Mesenchymal stem cell (in vitro differentiated cells and primary cell): ENCODE measurements at regions not wholly inside any gene's neighbourhood (a gene's known extent, or its start where the extent isn't known, plus 50 kb on each side); places are given as distances from the start of the nearest gene placed in this dataset.

ENCODE experiments used
- DNase-seq: peaks from one replicate; pipeline ENCODE4 v3.0.0-alpha.2; 2013
- H2AFZ ChIP-seq: one replicate; pipeline ENCODE4 v1.6.1; 2013; ENCODE audit warnings: low read depth, mild to moderate bottlenecking, control low read depth, inconsistent platforms, low read length, moderate library complexity
- H2AK5ac ChIP-seq: 2 replicates; pipeline ENCODE4 v1.6.1; 2013; ENCODE audit warnings: low read length, moderate library complexity, mild to moderate bottlenecking, inconsistent platforms; ENCODE audit not compliant: severe bottlenecking
- H2BK120ac ChIP-seq: one replicate; pipeline ENCODE4 v1.6.1; 2013; ENCODE audit warnings: low read depth, mild to moderate bottlenecking, inconsistent platforms, low read length, moderate library complexity
- H2BK12ac ChIP-seq, 2 experiments: one replicate each; pipeline ENCODE4 v1.6.1; 2013; ENCODE audit warnings: inconsistent platforms in 2 of 2, low read length in 2 of 2, mild to moderate bottlenecking in 2 of 2, moderate library complexity in 2 of 2, control low read depth in 1 of 2
- H2BK15ac ChIP-seq: one replicate; pipeline ENCODE4 v1.6.1; 2013; ENCODE audit warnings: mild to moderate bottlenecking, low read depth, inconsistent platforms; ENCODE audit not compliant: poor library complexity, severe bottlenecking
- H2BK5ac ChIP-seq: 2 replicates; pipeline ENCODE4 v1.6.1; 2013; ENCODE audit warnings: low read depth, mild to moderate bottlenecking, low read length, control low read depth, inconsistent platforms; ENCODE audit not compliant: poor library complexity, severe bottlenecking
- H3K14ac ChIP-seq, 2 experiments: one replicate each; pipeline ENCODE4 v1.6.1; 2013; ENCODE audit warnings: inconsistent platforms in 2 of 2, low read length in 2 of 2, control low read depth in 1 of 2, mild to moderate bottlenecking in 1 of 2, moderate library complexity in 1 of 2
- H3K18ac ChIP-seq, 2 experiments: one replicate each; pipeline ENCODE4 v1.6.1; 2013; ENCODE audit warnings: inconsistent platforms in 2 of 2, low read length in 2 of 2, control low read depth in 1 of 2, low read depth in 1 of 2, mild to moderate bottlenecking in 1 of 2
- H3K23ac ChIP-seq, 2 experiments: one replicate each; pipeline ENCODE4 v1.6.1; 2013; ENCODE audit warnings: inconsistent platforms in 2 of 2, low read length in 2 of 2, mild to moderate bottlenecking in 2 of 2, moderate library complexity in 2 of 2, control low read depth in 1 of 2
- H3K27ac ChIP-seq: 2 replicates; pipeline ENCODE4 v1.5.1; 2013; ENCODE audit warnings: mild to moderate bottlenecking, moderate library complexity, low read length, control low read depth, inconsistent platforms; ENCODE audit not compliant: poor library complexity, severe bottlenecking
- H3K27me3 ChIP-seq, 2 experiments: 2 replicates each; pipeline versions ENCODE4 v1.6.1 to v1.7.0; 2013; ENCODE audit warnings: low read length in 2 of 2, mild to moderate bottlenecking in 2 of 2, moderate library complexity in 2 of 2, control low read depth in 1 of 2, inconsistent platforms in 1 of 2; ENCODE audit not compliant: control insufficient read depth in 1 of 2, insufficient read depth in 1 of 2
- H3K36me3 ChIP-seq, 2 experiments: 2 replicates each; pipeline versions ENCODE4 v1.6.1 to v1.7.0; 2013; ENCODE audit warnings: low read length in 2 of 2, control low read depth in 1 of 2, inconsistent platforms in 1 of 2, low read depth in 1 of 2, mild to moderate bottlenecking in 1 of 2; ENCODE audit not compliant: insufficient read depth in 2 of 2, control insufficient read depth in 1 of 2
- H3K4ac ChIP-seq, 2 experiments: one replicate each; pipeline ENCODE4 v1.6.1; 2013; ENCODE audit warnings: inconsistent platforms in 2 of 2, low read length in 2 of 2, mild to moderate bottlenecking in 2 of 2, moderate library complexity in 2 of 2, control low read depth in 1 of 2, low read depth in 1 of 2
- H3K4me1 ChIP-seq: 2 replicates; pipeline ENCODE4 v1.6.1; 2013; ENCODE audit warnings: low read depth, low read length, control low read depth; ENCODE audit not compliant: control insufficient read depth, insufficient read depth
- H3K4me2 ChIP-seq: 2 replicates; pipeline ENCODE4 v1.6.1; 2013; ENCODE audit warnings: low read length, mild to moderate bottlenecking, inconsistent platforms; ENCODE audit not compliant: poor library complexity, severe bottlenecking
- H3K4me3 ChIP-seq, 2 experiments: 2 replicates each; pipeline versions ENCODE4 v1.5.1 to v1.7.0; 2013; ENCODE audit warnings: low read length in 2 of 2, mild to moderate bottlenecking in 2 of 2, control low read depth in 1 of 2, low read depth in 1 of 2; ENCODE audit not compliant: insufficient read depth in 1 of 2
- H3K79me1 ChIP-seq: replicated peaks from 2 replicates; pipeline ENCODE4 v1.6.1; 2013; ENCODE audit warnings: mild to moderate bottlenecking, control low read depth, low read length, inconsistent platforms; ENCODE audit not compliant: poor library complexity, severe bottlenecking
- H3K9ac ChIP-seq: 2 replicates; pipeline ENCODE4 v1.7.0; 2013; ENCODE audit warnings: mild to moderate bottlenecking, low read length, moderate library complexity
- H3K9me3 ChIP-seq: 2 replicates; pipeline ENCODE4 v1.7.0; 2013; ENCODE audit warnings: mild to moderate bottlenecking, low read length; ENCODE audit not compliant: control insufficient read depth
- H4K8ac ChIP-seq: one replicate; pipeline ENCODE4 v1.6.1; 2013; ENCODE audit warnings: inconsistent platforms, mild to moderate bottlenecking, low read length, moderate library complexity
- H4K91ac ChIP-seq: one replicate; pipeline ENCODE4 v1.6.1; 2013; ENCODE audit warnings: mild to moderate bottlenecking, low read length, inconsistent platforms
- WGBS: methylation state at CpG from one replicate; pipeline ENCODE4 v1.1.7; 2013; ENCODE audit warnings: mixed read lengths; 5-methylcytosine and 5-hydroxymethylcytosine counted together

DNA sequence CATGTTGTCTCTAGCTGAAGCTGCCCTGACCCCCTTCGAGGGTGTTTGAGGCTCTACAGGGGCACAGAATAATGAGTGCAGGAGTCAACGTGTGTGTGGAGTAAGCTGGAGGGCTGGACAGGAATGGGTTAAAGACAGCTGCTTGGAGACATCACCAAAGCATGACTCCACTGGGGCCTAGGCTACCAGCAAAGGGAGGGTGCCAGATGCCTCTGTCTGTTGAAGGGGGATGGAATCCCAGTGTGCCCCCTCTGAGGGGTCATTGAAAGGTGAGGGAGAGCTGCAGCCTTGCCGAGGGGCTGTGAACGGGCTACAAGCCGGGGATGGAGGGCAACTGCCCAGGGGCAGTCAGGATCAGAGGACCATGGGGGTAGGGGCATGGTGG lies 51.7 kb upstream of the PODXL start:
- Histone ChIP-seq H2BK12ac (no peak overlapping the region), H2BK5ac (no peak overlapping the region), H3K4ac (no peak overlapping the region), H3K79me1 (no peaks in the 10 kb centered on the region), H2AFZ (no peak overlapping the region), H3K23ac (no peak overlapping the region), H3K9me3 (no peaks in the 10 kb centered on the region), H2BK120ac (no peak overlapping the region), H2AK5ac (no peak overlapping the region), H3K14ac (no peak overlapping the region), H2BK15ac (peak overlapping the region; percentile 37), H3K4me3 (no peak overlapping the region), H3K18ac (no peak overlapping the region), H3K27ac (no peak overlapping the region), H3K27me3 (peaks cover 0 to 36% of the 10 kb centered on the region in 2 experiments), H4K8ac (no peak overlapping the region), H3K4me2 (no peak overlapping the region), H3K9ac (no peak overlapping the region), H3K4me1 (peaks cover 4% of the 10 kb centered on the region), H3K36me3 (no peaks in the 10 kb centered on the region), H4K91ac (no peak overlapping the region)
- no peak for DNase-seq
- WGBS: 33% methylated on average over 3 of the region's 5 CpGs

DNA sequence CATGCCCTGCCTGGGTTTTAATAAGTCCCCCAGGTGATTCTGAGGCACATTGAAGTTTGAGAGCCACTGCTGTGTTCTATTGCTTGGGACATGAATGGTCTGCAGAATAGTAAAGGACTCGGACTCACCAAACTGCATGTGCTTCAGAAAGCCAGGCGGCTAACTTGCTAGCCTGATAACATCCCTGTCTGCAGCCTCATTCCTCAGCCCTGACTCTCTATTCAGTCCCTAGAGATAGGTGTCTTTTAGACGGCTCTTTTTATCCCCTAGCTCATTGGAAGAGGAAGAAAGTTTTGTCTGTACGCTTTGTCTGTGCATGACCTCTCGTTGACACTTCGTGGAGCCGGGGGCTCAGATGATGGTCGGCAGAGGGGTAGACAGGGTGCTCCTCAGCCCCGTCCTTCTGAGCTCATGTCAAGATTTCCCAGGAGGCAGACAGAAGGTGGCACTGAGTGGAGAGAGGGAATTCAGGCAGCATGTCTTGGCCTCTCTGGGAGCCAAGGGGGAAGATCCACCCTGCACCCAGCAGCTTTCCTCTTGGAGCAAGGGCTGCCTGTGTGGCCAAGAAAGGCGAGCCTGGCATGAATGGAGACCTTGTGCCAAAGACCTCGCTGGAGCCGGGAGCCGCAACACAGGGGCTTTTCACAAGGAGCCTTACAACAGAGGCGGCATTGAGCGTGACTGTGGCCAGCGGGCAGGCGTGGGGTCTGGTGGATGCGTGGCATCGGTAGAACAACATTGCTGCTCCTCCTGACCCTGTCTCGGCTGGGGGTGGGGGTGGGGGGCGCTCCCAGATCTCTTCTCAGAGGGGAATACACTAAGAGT lies 51.1 kb upstream of the PODXL start:
- Histone ChIP-seq H3K27ac (no peak overlapping the region), H3K36me3 (no peaks in the 10 kb centered on the region), H2BK5ac (no peak overlapping the region), H4K8ac (no peak overlapping the region), H3K9ac (no peak overlapping the region), H3K18ac (no peak overlapping the region), H3K79me1 (no peaks in the 10 kb centered on the region), H3K14ac (peak overlapping the region in 1 of 2 experiments; percentile 83), H3K4me3 (no peak overlapping the region), H4K91ac (no peak overlapping the region), H3K23ac (no peak overlapping the region), H2BK15ac (peak overlapping the region; percentile 36), H2AK5ac (no peak overlapping the region), H3K27me3 (peaks cover 0 to 40% of the 10 kb centered on the region in 2 experiments), H2BK12ac (no peak overlapping the region), H2BK120ac (no peak overlapping the region), H3K4me2 (no peak overlapping the region), H3K4me1 (peaks cover 4% of the 10 kb centered on the region), H3K4ac (no peak overlapping the region), H2AFZ (no peak overlapping the region), H3K9me3 (no peaks in the 10 kb centered on the region)
- WGBS: 85% methylated on average over 21 of the region's 21 CpGs
- no peak for DNase-seq

DNA sequence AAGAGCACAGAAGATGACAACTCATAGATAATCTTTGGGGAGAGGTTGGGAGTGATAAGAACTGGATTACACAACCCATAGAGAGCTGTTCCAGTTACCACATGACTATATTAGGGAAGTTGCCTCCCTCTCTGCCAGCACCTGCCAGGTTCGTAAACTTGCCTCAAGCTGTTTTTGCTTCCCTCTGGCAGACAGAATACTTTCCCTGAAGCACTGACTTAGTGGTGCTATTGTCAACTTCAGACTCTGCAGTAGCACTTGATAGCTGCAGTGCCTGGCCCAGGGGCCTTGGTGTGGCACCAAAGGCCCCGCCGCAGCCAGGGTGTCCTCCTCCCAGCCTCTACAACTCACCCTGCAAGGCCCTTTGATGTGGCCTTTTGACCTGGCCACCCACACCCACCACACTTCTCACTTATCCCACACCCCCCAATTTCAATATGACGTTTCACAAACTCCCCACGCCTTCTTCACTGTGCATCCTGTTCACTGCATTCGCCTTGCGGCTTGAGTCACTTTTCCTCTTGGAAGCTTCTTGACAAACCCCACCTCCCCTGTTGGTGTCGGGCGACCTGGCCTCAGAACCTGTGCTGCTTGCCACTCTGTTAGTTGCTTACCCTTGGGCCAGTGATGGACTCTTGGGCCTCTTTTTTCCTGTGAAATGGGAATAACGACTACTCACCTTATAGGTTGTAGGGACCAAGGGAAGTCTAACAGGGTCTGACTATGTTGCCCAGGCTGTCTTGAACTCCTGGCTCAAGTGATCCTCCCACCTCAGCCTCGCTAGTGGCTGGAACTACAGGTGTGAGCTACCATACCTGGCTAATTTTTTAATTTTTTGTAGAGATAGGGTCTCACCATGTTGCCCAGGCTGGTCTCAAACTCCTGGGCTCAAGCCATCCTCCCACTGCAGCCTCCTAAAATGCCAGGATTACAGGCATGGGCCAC lies 50.2 kb upstream of the PODXL start:
- H3K4me1 ChIP-seq: peaks cover 4% of the 10 kb centered on the region
- H2AFZ ChIP-seq: no peak overlapping the region
- no peak overlapping the region for H3K14ac ChIP-seq
- no peak overlapping the region for H2BK120ac ChIP-seq
- H3K9ac ChIP-seq: no peak overlapping the region
- no peak overlapping the region for H2BK15ac ChIP-seq
- no peak overlapping the region for H4K8ac ChIP-seq
- H3K18ac ChIP-seq: no peak overlapping the region
- H3K79me1 ChIP-seq: no peaks in the 10 kb centered on the region
- H3K4ac ChIP-seq: no peak overlapping the region
- H3K4me2 ChIP-seq: no peak overlapping the region
- H3K36me3 ChIP-seq: no peaks in the 10 kb centered on the region
- H3K23ac ChIP-seq: no peak overlapping the region
- peaks cover 0 to 48% of the 10 kb centered on the region in 2 experiments for H3K27me3 ChIP-seq
- no peak overlapping the region for H2BK5ac ChIP-seq
- no peak overlapping the region for H4K91ac ChIP-seq
- H2BK12ac ChIP-seq: no peak overlapping the region
- H2AK5ac ChIP-seq: no peak overlapping the region
- DNase-seq: no peak
- H3K27ac ChIP-seq: no peak overlapping the region
- no peak overlapping the region for H3K4me3 ChIP-seq
- H3K9me3 ChIP-seq: no peaks in the 10 kb centered on the region
- WGBS: 94% methylated on average over 11 of the region's 11 CpGs
